Fibroblast of lung (primary cell): ENCODE measurements at regions not wholly inside any gene's neighbourhood (a gene's known extent, or its start where the extent isn't known, plus 50 kb on each side); places are given as distances from the start of the nearest gene placed in this dataset.
A peak's percentile ranks its signal among the peaks of the same experiment; 100 is the strongest.

ENCODE experiments used
- DNase-seq, 2 donors: peaks; one replicate each; pipeline versions ENCODE4 v3.0.0 to v3.0.0-alpha.2; 2010; ENCODE audit warnings: low read depth in 2 of 2
- H2AFZ ChIP-seq: 2 replicates; pipeline ENCODE4 v1.5.1; 2012; ENCODE audit warnings: low read length, control low read depth, inconsistent platforms
- H3K27ac ChIP-seq: 2 replicates; pipeline ENCODE4 v1.5.1; 2011; ENCODE audit warnings: low read length, control low read depth; ENCODE audit not compliant: insufficient read depth
- H3K27me3 ChIP-seq: 2 replicates; pipeline ENCODE4 v1.5.1; 2011; ENCODE audit warnings: mild to moderate bottlenecking, low read length; ENCODE audit not compliant: control insufficient read depth, insufficient read depth
- H3K36me3 ChIP-seq: 2 replicates; pipeline ENCODE4 v1.5.1; 2011; ENCODE audit warnings: low read length; ENCODE audit not compliant: control insufficient read depth, insufficient read depth
- H3K4me1 ChIP-seq: 2 replicates; pipeline ENCODE4 v1.5.1; 2011; ENCODE audit warnings: low read length; ENCODE audit not compliant: control insufficient read depth, insufficient read depth; ENCODE audit errors: extremely low read depth
- H3K4me2 ChIP-seq: 2 replicates; pipeline ENCODE4 v1.5.1; 2011; ENCODE audit warnings: low read length, control low read depth; ENCODE audit not compliant: insufficient read depth; ENCODE audit errors: extremely low read depth
- H3K4me3 ChIP-seq, 4 experiments: fragments of 200-600 bp in 1 of 4; sonication (generic) in 1 of 4; replicated peaks in 1 of 4; 2 replicates each; pipeline ENCODE4 v1.5.1; 2011 to 2016; ENCODE audit warnings: low read length in 4 of 4, low read depth in 3 of 4, mild to moderate bottlenecking in 3 of 4, control low read depth in 2 of 4, inconsistent platforms in 1 of 4, mixed read lengths in 1 of 4; ENCODE audit not compliant: insufficient read depth in 1 of 4; ENCODE audit errors: control extremely low read depth in 1 of 4
- H3K79me2 ChIP-seq: 2 replicates; pipeline ENCODE4 v1.5.1; 2012; ENCODE audit warnings: mild to moderate bottlenecking, low read length, inconsistent platforms; ENCODE audit not compliant: control insufficient read depth, insufficient read depth
- H3K9ac ChIP-seq: 2 replicates; pipeline ENCODE4 v1.5.1; 2011; ENCODE audit warnings: mild to moderate bottlenecking, low read length, control low read depth; ENCODE audit not compliant: insufficient read depth
- H3K9me3 ChIP-seq: 2 replicates; pipeline ENCODE4 v1.5.1; 2012; ENCODE audit warnings: low read depth, low read length; ENCODE audit not compliant: control insufficient read depth, insufficient read depth
- H4K20me1 ChIP-seq: 2 replicates; pipeline ENCODE4 v1.5.1; 2011; ENCODE audit warnings: low read length; ENCODE audit not compliant: control insufficient read depth, insufficient read depth; ENCODE audit errors: extremely low read depth
- EZH2 ChIP-seq: IDR thresholded peaks from 2 replicates; pipeline ENCODE4 v1.5.1; 2012; ENCODE audit warnings: low read length, control low read depth, mild to moderate bottlenecking; ENCODE audit errors: missing control alignments
- TF ChIP-seq, protein P1 (sequence below), 2 donors: IDR thresholded peaks in 1 of 2; conservative IDR thresholded peaks in 1 of 2; 1 replicate in 1 of 2; 2 replicates in 1 of 2; pipeline ENCODE4 v1.5.1; 2011 to 2012; ENCODE audit warnings: low read length in 2 of 2, control low read depth in 1 of 2, inconsistent platforms in 1 of 2, low read depth in 1 of 2, mild to moderate bottlenecking in 1 of 2

DNA sequence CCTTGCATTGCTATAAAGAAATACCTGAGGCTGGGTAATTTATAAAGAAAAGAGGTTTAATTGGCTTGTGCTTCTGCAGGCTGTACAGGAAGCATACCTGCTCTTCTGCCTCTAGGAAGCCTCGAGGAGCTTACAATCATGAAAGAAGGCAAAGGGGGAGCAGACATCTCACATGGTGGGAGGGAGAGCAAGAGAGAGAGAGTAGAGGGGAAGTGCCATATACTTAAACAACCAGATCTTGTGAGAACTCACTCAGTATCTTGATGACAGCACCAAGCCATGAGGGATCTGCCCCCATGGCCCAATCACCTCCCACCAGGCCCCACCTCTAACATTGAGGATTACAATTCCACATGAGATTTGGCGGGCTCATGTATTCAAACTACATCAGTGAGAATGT lies 79.1 kb upstream of the HECW1 start:
- Histone ChIP-seq H3K4me2 (no peak overlapping the region), H3K27ac (no peak overlapping the region), H3K36me3 (no peaks in the 10 kb centered on the region), H3K79me2 (no peaks in the 10 kb centered on the region), H3K4me1 (no peaks in the 10 kb centered on the region), H4K20me1 (no peaks in the 10 kb centered on the region), H3K4me3 (no peak overlapping the region), H2AFZ (no peak overlapping the region), H3K9me3 (no peaks in the 10 kb centered on the region), H3K9ac (no peak overlapping the region), H3K27me3 (no peaks in the 10 kb centered on the region)
- no peak for DNase-seq
- TF ChIP-seq EZH2, result no peak
- TF ChIP-seq, protein P1, sequence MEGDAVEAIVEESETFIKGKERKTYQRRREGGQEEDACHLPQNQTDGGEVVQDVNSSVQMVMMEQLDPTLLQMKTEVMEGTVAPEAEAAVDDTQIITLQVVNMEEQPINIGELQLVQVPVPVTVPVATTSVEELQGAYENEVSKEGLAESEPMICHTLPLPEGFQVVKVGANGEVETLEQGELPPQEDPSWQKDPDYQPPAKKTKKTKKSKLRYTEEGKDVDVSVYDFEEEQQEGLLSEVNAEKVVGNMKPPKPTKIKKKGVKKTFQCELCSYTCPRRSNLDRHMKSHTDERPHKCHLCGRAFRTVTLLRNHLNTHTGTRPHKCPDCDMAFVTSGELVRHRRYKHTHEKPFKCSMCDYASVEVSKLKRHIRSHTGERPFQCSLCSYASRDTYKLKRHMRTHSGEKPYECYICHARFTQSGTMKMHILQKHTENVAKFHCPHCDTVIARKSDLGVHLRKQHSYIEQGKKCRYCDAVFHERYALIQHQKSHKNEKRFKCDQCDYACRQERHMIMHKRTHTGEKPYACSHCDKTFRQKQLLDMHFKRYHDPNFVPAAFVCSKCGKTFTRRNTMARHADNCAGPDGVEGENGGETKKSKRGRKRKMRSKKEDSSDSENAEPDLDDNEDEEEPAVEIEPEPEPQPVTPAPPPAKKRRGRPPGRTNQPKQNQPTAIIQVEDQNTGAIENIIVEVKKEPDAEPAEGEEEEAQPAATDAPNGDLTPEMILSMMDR (conservative IDR thresholded peaks at IDR 0.05 in 1 of 2, IDR thresholded peaks at IDR 0.05 in 1 of 2; ENCODE audit: low read depth in 1 of 2, low read length in 2 of 2), result no peak

DNA sequence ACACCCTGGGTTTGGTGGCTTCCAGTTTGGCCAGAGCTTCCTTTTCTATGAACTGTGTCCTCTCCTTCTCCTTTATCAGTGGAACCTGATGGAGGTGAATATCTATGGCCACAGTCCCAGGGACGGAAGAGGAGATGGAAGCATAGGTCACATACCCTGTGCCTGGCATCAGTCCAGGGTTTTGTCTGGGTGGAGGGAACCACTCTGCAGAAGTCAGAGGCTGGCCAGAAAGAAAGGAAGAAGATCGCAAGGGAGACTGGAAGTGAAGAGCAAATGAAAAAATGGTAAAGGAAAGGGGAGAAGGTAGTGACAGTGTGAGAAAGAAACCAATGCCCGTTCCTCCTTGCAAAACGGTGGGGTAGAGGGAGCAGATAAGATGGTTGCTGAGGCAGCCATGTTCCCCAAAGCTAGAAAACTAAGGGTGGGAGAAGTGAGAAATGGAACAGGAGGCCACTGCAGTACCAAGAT lies 77.9 kb upstream of the HECW1 start:
- no peak overlapping the region for H3K4me3 ChIP-seq
- no peak overlapping the region for H3K27ac ChIP-seq
- TF ChIP-seq, protein P1 (conservative IDR thresholded peaks at IDR 0.05 in 1 of 2, IDR thresholded peaks at IDR 0.05 in 1 of 2; ENCODE audit: low read depth in 1 of 2, low read length in 2 of 2), result no peak
- no peak for TF ChIP-seq EZH2
- no peak overlapping the region for H3K4me2 ChIP-seq
- H4K20me1 ChIP-seq, result no peaks in the 10 kb centered on the region
- H2AFZ ChIP-seq, result no peak overlapping the region
- H3K4me1 ChIP-seq, result no peaks in the 10 kb centered on the region
- H3K36me3 ChIP-seq, result no peaks in the 10 kb centered on the region
- H3K9ac ChIP-seq, result no peak overlapping the region
- no peaks in the 10 kb centered on the region for H3K9me3 ChIP-seq
- H3K79me2 ChIP-seq, result no peaks in the 10 kb centered on the region
- no peaks in the 10 kb centered on the region for H3K27me3 ChIP-seq
- DNase-seq, result no peak

GRCh38 chr7:43037531-43037930 lies 74.9 kb upstream of the HECW1 start:
- no peak overlapping the region for H3K27ac ChIP-seq
- H3K9ac ChIP-seq, result no peak overlapping the region
- H3K4me1 ChIP-seq, result no peaks in the 10 kb centered on the region
- no peaks in the 10 kb centered on the region for H3K27me3 ChIP-seq
- DNase-seq, result peak in 1 of 2 donors; percentile 6
- no peaks in the 10 kb centered on the region for H3K36me3 ChIP-seq
- H3K4me2 ChIP-seq, result no peak overlapping the region
- TF ChIP-seq EZH2, result no peak
- TF ChIP-seq, protein P1 (conservative IDR thresholded peaks at IDR 0.05 in 1 of 2, IDR thresholded peaks at IDR 0.05 in 1 of 2; ENCODE audit: low read depth in 1 of 2, low read length in 2 of 2), result no peak
- H3K79me2 ChIP-seq, result no peaks in the 10 kb centered on the region
- H4K20me1 ChIP-seq, result no peaks in the 10 kb centered on the region
- no peaks in the 10 kb centered on the region for H3K9me3 ChIP-seq
- H3K4me3 ChIP-seq, result no peak overlapping the region
- no peak overlapping the region for H2AFZ ChIP-seq
